ENCODE measurements at regions not wholly inside any gene's neighbourhood (a gene's known extent, or its start where the extent isn't known, plus 50 kb on each side); places are given as distances from the start of the nearest gene placed in this dataset.

DNA sequence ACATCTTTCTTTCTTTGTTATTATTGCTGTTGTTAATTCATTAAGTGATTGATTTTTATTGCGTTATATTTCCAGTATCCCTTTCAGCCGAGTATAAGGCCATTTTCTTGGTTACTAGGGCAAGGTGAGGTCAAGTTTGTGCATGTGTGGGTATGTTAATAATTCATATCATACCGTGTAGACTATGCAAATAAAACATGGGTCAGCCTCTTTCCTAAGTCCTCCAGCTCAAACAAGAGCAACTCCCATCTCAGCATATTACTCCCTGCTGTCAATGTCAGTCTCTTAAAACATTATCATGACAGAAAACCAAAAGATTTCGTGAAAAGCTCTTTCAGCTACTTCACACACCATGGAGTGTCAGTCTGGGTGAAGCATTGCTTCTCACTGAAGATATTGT, 103.9 kb upstream of the ST8SIA2 start (continued):
- TF ChIP-seq, protein P1, sequence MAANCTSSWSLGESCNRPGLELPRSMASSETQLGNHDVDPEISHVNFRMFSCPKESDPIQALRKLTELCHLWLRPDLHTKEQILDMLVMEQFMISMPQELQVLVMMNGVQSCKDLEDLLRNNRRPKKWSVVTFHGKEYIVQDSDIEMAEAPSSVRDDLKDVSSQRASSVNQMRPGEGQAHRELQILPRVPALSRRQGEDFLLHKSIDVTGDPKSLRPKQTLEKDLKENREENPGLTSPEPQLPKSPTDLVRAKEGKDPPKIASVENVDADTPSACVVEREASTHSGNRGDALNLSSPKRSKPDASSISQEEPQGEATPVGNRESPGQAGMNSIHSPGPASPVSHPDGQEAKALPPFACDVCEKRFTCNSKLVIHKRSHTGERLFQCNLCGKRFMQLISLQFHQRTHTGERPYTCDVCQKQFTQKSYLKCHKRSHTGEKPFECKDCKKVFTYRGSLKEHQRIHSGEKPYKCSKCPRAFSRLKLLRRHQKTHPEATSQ (tag by site-specific recombination; IDR thresholded peaks at IDR 0.05), result no peak
- TF ChIP-seq ZNF239 (tag by site-specific recombination; IDR thresholded peaks at IDR 0.05) (no peak), ZNF114 (tag by site-specific recombination; IDR thresholded peaks at IDR 0.05) (no peak)
- TF ChIP-seq, protein P2, sequence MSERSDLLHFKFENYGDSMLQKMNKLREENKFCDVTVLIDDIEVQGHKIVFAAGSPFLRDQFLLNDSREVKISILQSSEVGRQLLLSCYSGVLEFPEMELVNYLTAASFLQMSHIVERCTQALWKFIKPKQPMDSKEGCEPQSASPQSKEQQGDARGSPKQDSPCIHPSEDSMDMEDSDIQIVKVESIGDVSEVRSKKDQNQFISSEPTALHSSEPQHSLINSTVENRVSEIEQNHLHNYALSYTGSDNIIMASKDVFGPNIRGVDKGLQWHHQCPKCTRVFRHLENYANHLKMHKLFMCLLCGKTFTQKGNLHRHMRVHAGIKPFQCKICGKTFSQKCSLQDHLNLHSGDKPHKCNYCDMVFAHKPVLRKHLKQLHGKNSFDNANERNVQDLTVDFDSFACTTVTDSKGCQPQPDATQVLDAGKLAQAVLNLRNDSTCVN (tag by site-specific recombination; optimal IDR thresholded peaks at IDR 0.05), result no peak

DNA sequence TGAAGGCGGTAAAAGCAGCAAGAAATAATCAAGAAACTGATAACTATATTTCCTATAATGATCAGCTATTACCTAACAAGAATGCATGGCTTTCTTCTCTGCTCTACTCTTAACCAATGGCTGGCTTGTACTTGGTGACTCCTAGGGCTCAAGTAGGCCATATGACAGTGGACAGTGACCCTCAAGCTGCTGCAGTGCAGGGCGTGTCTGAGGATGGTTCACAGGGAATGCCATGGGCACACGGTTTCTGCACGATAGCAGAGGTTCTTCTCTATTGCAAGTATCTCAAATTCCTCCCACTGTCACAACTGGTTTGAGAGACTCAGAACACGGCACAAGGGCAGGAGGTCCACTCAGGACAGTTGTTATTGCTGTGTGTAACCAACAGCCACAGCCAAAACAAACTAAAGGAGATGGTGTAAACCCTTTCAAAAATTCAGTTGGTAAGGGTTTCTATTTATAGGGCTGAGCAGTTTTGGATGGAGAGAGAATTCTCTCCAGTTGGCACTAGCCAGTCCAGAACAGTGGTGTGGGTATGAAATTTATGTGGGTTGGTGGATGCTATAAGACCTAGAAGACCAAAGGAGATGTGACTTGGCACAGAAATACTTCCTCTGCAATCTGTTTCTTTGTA, 103.2 kb upstream of the ST8SIA2 start:
- no peaks in the 10 kb centered on the region; the same call in 1 of the 2 replicates for H3K9me3 ChIP-seq (ENCODE audit: control insufficient read depth, insufficient read depth, low read depth, low read length)
- POLR2A ChIA-PET, result no interaction called here
- TF ChIP-seq ZNF664 (tag by site-specific recombination; IDR thresholded peaks at IDR 0.05) (no peak), OSR2 (tag by site-specific recombination; IDR thresholded peaks at IDR 0.05) (no peak), MYNN (tag by site-specific recombination; IDR thresholded peaks at IDR 0.05; ENCODE audit: borderline replicate concordance) (no peak), KLF1 (tag by site-specific recombination; IDR thresholded peaks at IDR 0.05) (no peak), ZNF76 (tag by site-specific recombination; IDR thresholded peaks at IDR 0.05; ENCODE audit: borderline replicate concordance, low read depth) (no peak), ZNF549 (tag by site-specific recombination; IDR thresholded peaks at IDR 0.05) (no peak), ZNF530 (tag by site-specific recombination; IDR thresholded peaks at IDR 0.05; ENCODE audit: low read depth) (no peak), ZNF223 (tag by site-specific recombination; IDR thresholded peaks at IDR 0.05) (no peak), KLF10 (tag by site-specific recombination; IDR thresholded peaks at IDR 0.05) (no peak), ZNF416 (tag by site-specific recombination; IDR thresholded peaks at IDR 0.05) (no peak), ZNF155 (tag by site-specific recombination; IDR thresholded peaks at IDR 0.05) (no peak), ZNF157 (tag by site-specific recombination; IDR thresholded peaks at IDR 0.05) (no peak), ZNF37A (tag by site-specific recombination; IDR thresholded peaks at IDR 0.05) (no peak)
- TF ChIP-seq, protein P3, sequence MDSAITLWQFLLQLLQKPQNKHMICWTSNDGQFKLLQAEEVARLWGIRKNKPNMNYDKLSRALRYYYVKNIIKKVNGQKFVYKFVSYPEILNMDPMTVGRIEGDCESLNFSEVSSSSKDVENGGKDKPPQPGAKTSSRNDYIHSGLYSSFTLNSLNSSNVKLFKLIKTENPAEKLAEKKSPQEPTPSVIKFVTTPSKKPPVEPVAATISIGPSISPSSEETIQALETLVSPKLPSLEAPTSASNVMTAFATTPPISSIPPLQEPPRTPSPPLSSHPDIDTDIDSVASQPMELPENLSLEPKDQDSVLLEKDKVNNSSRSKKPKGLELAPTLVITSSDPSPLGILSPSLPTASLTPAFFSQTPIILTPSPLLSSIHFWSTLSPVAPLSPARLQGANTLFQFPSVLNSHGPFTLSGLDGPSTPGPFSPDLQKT (IDR thresholded peaks at IDR 0.05; ENCODE audit: borderline replicate concordance, low read depth, low read length), result no peak
- TF ChIP-seq, protein P4, sequence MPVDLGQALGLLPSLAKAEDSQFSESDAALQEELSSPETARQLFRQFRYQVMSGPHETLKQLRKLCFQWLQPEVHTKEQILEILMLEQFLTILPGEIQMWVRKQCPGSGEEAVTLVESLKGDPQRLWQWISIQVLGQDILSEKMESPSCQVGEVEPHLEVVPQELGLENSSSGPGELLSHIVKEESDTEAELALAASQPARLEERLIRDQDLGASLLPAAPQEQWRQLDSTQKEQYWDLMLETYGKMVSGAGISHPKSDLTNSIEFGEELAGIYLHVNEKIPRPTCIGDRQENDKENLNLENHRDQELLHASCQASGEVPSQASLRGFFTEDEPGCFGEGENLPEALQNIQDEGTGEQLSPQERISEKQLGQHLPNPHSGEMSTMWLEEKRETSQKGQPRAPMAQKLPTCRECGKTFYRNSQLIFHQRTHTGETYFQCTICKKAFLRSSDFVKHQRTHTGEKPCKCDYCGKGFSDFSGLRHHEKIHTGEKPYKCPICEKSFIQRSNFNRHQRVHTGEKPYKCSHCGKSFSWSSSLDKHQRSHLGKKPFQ (tag by site-specific recombination; IDR thresholded peaks at IDR 0.05), result no peak
- TF ChIP-seq, protein P5, sequence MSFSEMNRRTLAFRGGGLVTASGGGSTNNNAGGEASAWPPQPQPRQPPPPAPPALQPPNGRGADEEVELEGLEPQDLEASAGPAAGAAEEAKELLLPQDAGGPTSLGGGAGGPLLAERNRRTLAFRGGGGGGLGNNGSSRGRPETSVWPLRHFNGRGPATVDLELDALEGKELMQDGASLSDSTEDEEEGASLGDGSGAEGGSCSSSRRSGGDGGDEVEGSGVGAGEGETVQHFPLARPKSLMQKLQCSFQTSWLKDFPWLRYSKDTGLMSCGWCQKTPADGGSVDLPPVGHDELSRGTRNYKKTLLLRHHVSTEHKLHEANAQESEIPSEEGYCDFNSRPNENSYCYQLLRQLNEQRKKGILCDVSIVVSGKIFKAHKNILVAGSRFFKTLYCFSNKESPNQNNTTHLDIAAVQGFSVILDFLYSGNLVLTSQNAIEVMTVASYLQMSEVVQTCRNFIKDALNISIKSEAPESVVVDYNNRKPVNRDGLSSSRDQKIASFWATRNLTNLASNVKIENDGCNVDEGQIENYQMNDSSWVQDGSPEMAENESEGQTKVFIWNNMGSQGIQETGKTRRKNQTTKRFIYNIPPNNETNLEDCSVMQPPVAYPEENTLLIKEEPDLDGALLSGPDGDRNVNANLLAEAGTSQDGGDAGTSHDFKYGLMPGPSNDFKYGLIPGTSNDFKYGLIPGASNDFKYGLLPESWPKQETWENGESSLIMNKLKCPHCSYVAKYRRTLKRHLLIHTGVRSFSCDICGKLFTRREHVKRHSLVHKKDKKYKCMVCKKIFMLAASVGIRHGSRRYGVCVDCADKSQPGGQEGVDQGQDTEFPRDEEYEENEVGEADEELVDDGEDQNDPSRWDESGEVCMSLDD (tag by site-specific recombination; IDR thresholded peaks at IDR 0.05), result no peak
- no peaks in the 10 kb centered on the region for H3K36me3 ChIP-seq (ENCODE audit: control insufficient read depth in 2 of 2, insufficient read depth in 1 of 2, low read length in 2 of 2)
- CTCF ChIA-PET, result no interaction called here
- no peaks in the 10 kb centered on the region for H3K4me1 ChIP-seq (ENCODE audit: control insufficient read depth, insufficient read depth, low read length)
- no peak overlapping the region for H3K27ac ChIP-seq (ENCODE audit: extremely low read depth, low read depth, low read length)
- no peak overlapping the region for H3K4me3 ChIP-seq (ENCODE audit: low read depth, low read length)

All from HEK293 (cell line).